H1 (cell line): ENCODE measurements at regions not wholly inside any gene's neighbourhood (a gene's known extent, or its start where the extent isn't known, plus 50 kb on each side); places are given as distances from the start of the nearest gene placed in this dataset.

Source experiments
- CEBPB ChIP-seq: IDR thresholded peaks from 2 replicates; pipeline ENCODE4 v1.6.1; 2012; ENCODE audit warnings: low read depth, low read length
- CHD1 ChIP-seq: IDR thresholded peaks from 2 replicates; pipeline ENCODE4 v1.6.1; 2012; ENCODE audit warnings: low read depth, low read length, improper control_type of control experiment
- CHD7 ChIP-seq: fragments of 300-600 bp; sonication (generic); IDR thresholded peaks from 2 replicates; pipeline ENCODE4 v1.7.1; 2012; ENCODE audit warnings: low read length, moderate library complexity, mild to moderate bottlenecking, inconsistent platforms; ENCODE audit not compliant: insufficient replicate concordance
- RAD21 ChIP-seq, 2 experiments: IDR thresholded peaks in 1 of 2; conservative IDR thresholded peaks in 1 of 2; 2 replicates each; pipeline ENCODE4 v1.6.1; 2011; ENCODE audit warnings: low read depth in 2 of 2, low read length in 2 of 2, improper control_type of control experiment in 1 of 2, inconsistent platforms in 1 of 2, mild to moderate bottlenecking in 1 of 2, moderate library complexity in 1 of 2

- TF ChIP-seq CHD7 (no peak), CEBPB (no peak), RAD21 (IDR thresholded peaks at IDR 0.05 in 1 of 2, conservative IDR thresholded peaks at IDR 0.05 in 1 of 2; ENCODE audit: low read depth in 2 of 2, low read length in 2 of 2) (no peak), CHD1 (no peak)
Observed at GRCh38 chr16:7013990-7014389, 318.7 kb upstream of the RBFOX1 start (continued).
